Esophagus squamous epithelium (tissue), 5 donors: ENCODE measurements at regions not wholly inside any gene's neighbourhood (a gene's known extent, or its start where the extent isn't known, plus 50 kb on each side); places are given as distances from the start of the nearest gene placed in this dataset.

ENCODE experiments used
- DNase-seq: peaks from one replicate; lab custom pipeline; 2025; lab: John Stamatoyannopoulos, UW
- H3K27ac ChIP-seq, 4 donors: fragments of 200-600 bp; sonication (generic); one replicate each; pipeline ENCODE4 v1.5.1; 2016 to 2019; ENCODE audit warnings: mild to moderate bottlenecking in 1 of 4
- H3K27me3 ChIP-seq, 4 donors: fragments of 200-600 bp; sonication (generic); 1 replicate in 3 of 4; 2 replicates in 1 of 4; pipeline versions ENCODE4 v1.5.1 to v1.6.0; 2017 to 2021; ENCODE audit warnings: antibody characterized with exemption in 1 of 4
- H3K36me3 ChIP-seq, 3 donors: fragments of 200-600 bp; sonication (generic); one replicate each; pipeline ENCODE4 v1.5.1; 2016 to 2019
- H3K4me1 ChIP-seq, 3 donors: fragments of 200-600 bp; sonication (generic); one replicate each; pipeline ENCODE4 v1.5.1; 2017 to 2019
- H3K4me3 ChIP-seq, 4 donors: fragments of 200-600 bp; sonication (generic); 1 replicate in 3 of 4; 2 replicates in 1 of 4; pipeline ENCODE4 v1.5.1; 2016 to 2019; ENCODE audit warnings: mild to moderate bottlenecking in 2 of 4, moderate library complexity in 1 of 4
- H3K9me3 ChIP-seq, 3 donors: fragments of 200-600 bp; sonication (generic); one replicate each; pipeline ENCODE4 v1.5.1; 2016 to 2019
- POLR2A ChIP-seq, 4 donors: fragments of 450-650 bp; IDR thresholded peaks; one replicate each; pipeline ENCODE4 v1.6.1; 2017; ENCODE audit warnings: antibody characterized with exemption in 4 of 4, mild to moderate bottlenecking in 4 of 4, moderate library complexity in 3 of 4
- WGBS, 2 donors: methylation state at CpG; one replicate each; pipeline ENCODE4 v1.1.5; 2018; 5-methylcytosine and 5-hydroxymethylcytosine counted together
- intact Hi-C: fragments of 100-400 bp; cut with DNase I; formaldehyde crosslinking; loops from one replicate; pipeline ENCODE4 v1.15.0; 2022
- TF ChIP-seq, protein P1 (sequence below), 6 experiments: fragments of 450-650 bp in 4 of 6; fragments of 200-600 bp in 2 of 6; sonication (generic) in 2 of 6; IDR thresholded peaks; one replicate each; pipeline ENCODE4 v1.5.1; 2016 to 2019; ENCODE audit warnings: antibody characterized with exemption in 6 of 6, mild to moderate bottlenecking in 4 of 6, moderate library complexity in 4 of 6
- donor health status: DM: yes; HTN: yes; CAD: no.

DNA sequence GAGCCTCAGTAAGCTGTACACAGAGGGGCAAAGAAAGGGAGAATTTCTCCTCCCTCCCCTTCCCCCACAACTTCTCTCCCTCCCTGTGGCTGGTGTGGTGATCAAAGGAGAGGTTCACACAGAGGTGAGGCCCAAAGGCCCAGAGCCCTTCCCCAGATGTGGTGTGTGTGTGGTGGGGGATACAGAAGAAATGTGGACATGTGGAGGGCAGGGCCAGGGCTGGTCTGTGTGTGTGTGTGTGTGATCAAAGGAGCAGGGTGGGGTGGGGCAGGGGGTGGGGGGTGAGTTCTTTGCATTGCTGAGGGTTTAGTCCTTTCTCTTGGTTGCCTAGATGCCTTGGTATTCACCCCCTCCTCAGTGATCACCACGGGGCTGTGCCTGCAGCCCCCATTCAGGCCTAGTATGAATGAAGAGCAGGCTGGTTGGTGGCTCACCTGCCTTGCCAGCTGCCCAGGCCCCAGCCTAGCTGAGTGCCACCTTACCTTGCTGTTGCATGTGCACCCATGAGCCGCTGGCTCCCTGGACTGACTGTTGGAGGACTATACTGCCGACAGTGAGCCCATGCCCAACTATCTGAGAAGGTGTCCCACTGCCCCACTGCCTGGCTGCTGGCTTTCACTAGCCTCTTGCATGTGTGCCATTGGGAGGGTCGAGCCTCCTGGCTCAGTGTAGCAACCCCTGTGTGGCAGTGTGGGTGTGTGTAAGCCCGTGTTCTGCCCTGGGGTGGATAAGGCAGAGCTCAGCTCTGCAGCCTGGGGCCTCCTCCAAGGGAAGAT, 101.9 kb downstream of the EFNB1 start:
- no peak overlapping the region for H3K27ac ChIP-seq

GRCh38 chrX:68929332-68930150, 100.7 kb downstream of the EFNB1 start:
- H3K27ac ChIP-seq: no peak overlapping the region

More for the DNA sequence above, 101.9 kb downstream of the EFNB1 start:
- Histone ChIP-seq H3K9me3 (no peaks in the 10 kb centered on the region), H3K36me3 (no peaks in the 10 kb centered on the region), H3K4me3 (no peak overlapping the region), H3K27me3 (no peaks in the 10 kb centered on the region), H3K4me1 (no peaks in the 10 kb centered on the region)
- intact Hi-C loops: no loop called here
- no peak for TF ChIP-seq POLR2A (IDR thresholded peaks at IDR 0.05)
- TF ChIP-seq, protein P1, sequence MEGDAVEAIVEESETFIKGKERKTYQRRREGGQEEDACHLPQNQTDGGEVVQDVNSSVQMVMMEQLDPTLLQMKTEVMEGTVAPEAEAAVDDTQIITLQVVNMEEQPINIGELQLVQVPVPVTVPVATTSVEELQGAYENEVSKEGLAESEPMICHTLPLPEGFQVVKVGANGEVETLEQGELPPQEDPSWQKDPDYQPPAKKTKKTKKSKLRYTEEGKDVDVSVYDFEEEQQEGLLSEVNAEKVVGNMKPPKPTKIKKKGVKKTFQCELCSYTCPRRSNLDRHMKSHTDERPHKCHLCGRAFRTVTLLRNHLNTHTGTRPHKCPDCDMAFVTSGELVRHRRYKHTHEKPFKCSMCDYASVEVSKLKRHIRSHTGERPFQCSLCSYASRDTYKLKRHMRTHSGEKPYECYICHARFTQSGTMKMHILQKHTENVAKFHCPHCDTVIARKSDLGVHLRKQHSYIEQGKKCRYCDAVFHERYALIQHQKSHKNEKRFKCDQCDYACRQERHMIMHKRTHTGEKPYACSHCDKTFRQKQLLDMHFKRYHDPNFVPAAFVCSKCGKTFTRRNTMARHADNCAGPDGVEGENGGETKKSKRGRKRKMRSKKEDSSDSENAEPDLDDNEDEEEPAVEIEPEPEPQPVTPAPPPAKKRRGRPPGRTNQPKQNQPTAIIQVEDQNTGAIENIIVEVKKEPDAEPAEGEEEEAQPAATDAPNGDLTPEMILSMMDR (IDR thresholded peaks at IDR 0.05): no peak
- 0% methylated on average over 1 of the region's 5 CpGs; no CpG with 5 or more reads in 1 of the 2 donors for WGBS, 2 donors
- DNase-seq: no peak

GRCh38 chrX:68928401-68928800, 99.6 kb downstream of the EFNB1 start:
- Histone ChIP-seq H3K27me3 (no peaks in the 10 kb centered on the region), H3K27ac (no peak overlapping the region), H3K9me3 (no peaks in the 10 kb centered on the region), H3K4me3 (no peak overlapping the region), H3K4me1 (no peaks in the 10 kb centered on the region), H3K36me3 (no peaks in the 10 kb centered on the region)
- no peak for DNase-seq
- 87 to 100% methylated on average over 5 to 7 of the region's 7 CpGs for WGBS, 2 donors
- intact Hi-C loops: no loop called here
- TF ChIP-seq POLR2A (IDR thresholded peaks at IDR 0.05): no peak
- TF ChIP-seq, protein P1 (IDR thresholded peaks at IDR 0.05): no peak

More at GRCh38 chrX:68929332-68930150, 100.7 kb downstream of the EFNB1 start:
- Histone ChIP-seq H3K36me3 (no peaks in the 10 kb centered on the region), H3K4me3 (no peak overlapping the region), H3K27me3 (no peaks in the 10 kb centered on the region), H3K4me1 (no peaks in the 10 kb centered on the region), H3K9me3 (no peaks in the 10 kb centered on the region)
- WGBS, 2 donors: 58 to 79% methylated on average over 2 to 6 of the region's 9 CpGs
- no peak for DNase-seq
- TF ChIP-seq, protein P1 (IDR thresholded peaks at IDR 0.05): no peak
- TF ChIP-seq POLR2A (IDR thresholded peaks at IDR 0.05): no peak
- intact Hi-C loops: no loop called here

DNA sequence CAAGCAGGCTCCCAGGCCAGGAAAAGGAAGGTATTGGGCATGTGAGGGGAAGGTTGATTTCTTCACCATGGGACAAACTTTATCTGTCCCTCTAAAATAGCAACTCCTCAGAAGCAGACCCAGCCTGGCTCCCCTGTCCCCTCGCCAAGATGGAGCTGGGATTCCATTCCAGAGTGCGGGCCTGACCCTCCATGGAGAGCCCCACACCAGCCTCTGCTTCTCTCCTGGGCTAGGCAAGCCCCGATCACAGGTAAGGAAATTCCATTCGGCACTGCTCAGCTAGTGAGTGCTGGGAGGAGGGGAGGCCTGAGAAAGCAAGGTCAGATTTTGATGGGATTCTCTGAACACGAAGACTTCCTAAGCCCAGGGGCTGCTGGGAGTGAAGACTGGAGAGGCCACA, 98.4 kb downstream of the EFNB1 start:
- Histone ChIP-seq H3K9me3 (no peaks in the 10 kb centered on the region), H3K27me3 (no peaks in the 10 kb centered on the region), H3K4me3 (no peak overlapping the region), H3K4me1 (no peaks in the 10 kb centered on the region), H3K27ac (no peak overlapping the region), H3K36me3 (no peaks in the 10 kb centered on the region)
- WGBS, 2 donors: 50% methylated on average over 1 of the region's 5 CpGs; no CpG with 5 or more reads in 1 of the 2 donors
- intact Hi-C loops: no loop called here
- no peak for TF ChIP-seq POLR2A (IDR thresholded peaks at IDR 0.05)
- TF ChIP-seq, protein P1 (IDR thresholded peaks at IDR 0.05): no peak
- no peak for DNase-seq

- Histone ChIP-seq H3K4me1 (no peaks in the 10 kb centered on the region), H3K36me3 (no peaks in the 10 kb centered on the region), H3K27ac (no peak overlapping the region), H3K27me3 (no peaks in the 10 kb centered on the region), H3K4me3 (no peak overlapping the region), H3K9me3 (no peaks in the 10 kb centered on the region)
- 69 to 73% methylated on average over 2 of the region's 2 CpGs for WGBS, 2 donors
- TF ChIP-seq, protein P1 (IDR thresholded peaks at IDR 0.05): no peak
- no peak for TF ChIP-seq POLR2A (IDR thresholded peaks at IDR 0.05)
- intact Hi-C loops: no loop called here
- DNase-seq: no peak
These were observed 94.3 kb downstream of the EFNB1 start for GRCh38 chrX:68923147-68923546.
